Muscle of leg (tissue), 3 donors: ENCODE measurements at regions not wholly inside any gene's neighbourhood (a gene's known extent, or its start where the extent isn't known, plus 50 kb on each side); places are given as distances from the start of the nearest gene placed in this dataset.
A peak's percentile ranks its signal among the peaks of the same experiment; 100 is the strongest.

ENCODE experiments used
- DNase-seq: peaks from one replicate; pipeline ENCODE4 v3.0.0; 2013
- H3K27ac ChIP-seq: one replicate; pipeline ENCODE4 v1.5.1; 2013; ENCODE audit warnings: mild to moderate bottlenecking, low read length, control low read depth
- H3K27me3 ChIP-seq: one replicate; pipeline ENCODE4 v1.6.1; 2013; ENCODE audit warnings: low read length; ENCODE audit not compliant: control insufficient read depth, insufficient read depth
- H3K36me3 ChIP-seq: one replicate; pipeline ENCODE4 v1.6.1; 2013; ENCODE audit warnings: low read length; ENCODE audit not compliant: control insufficient read depth, insufficient read depth
- H3K4me1 ChIP-seq: one replicate; pipeline ENCODE4 v1.6.1; 2013; ENCODE audit warnings: low read length; ENCODE audit not compliant: control insufficient read depth, insufficient read depth
- H3K4me3 ChIP-seq: one replicate; pipeline ENCODE4 v1.5.1; 2013; ENCODE audit warnings: low read length, control low read depth
- H3K9me3 ChIP-seq: replicated peaks from 2 replicates; pipeline ENCODE4 v1.6.1; 2013; ENCODE audit warnings: low read depth, low read length; ENCODE audit not compliant: control insufficient read depth
- WGBS: methylation state at CpG from one replicate; pipeline ENCODE4 v1.1.5; 2013; ENCODE audit warnings: missing lambda C conversion rate; ENCODE audit not compliant: insufficient coverage; 5-methylcytosine and 5-hydroxymethylcytosine counted together

GRCh38 chr2:204428675-204429074, 116.6 kb upstream of the PARD3B start:
- Histone ChIP-seq H3K36me3 (no peaks in the 10 kb centered on the region), H3K4me3 (no peak overlapping the region), H3K4me1 (no peaks in the 10 kb centered on the region), H3K27ac (no peak overlapping the region), H3K9me3 (peaks cover 12% of the 10 kb centered on the region), H3K27me3 (no peaks in the 10 kb centered on the region)
- no peak for DNase-seq

GRCh38 chr2:204431529-204431928, 113.7 kb upstream of the PARD3B start:
- WGBS = no CpG with 5 or more reads among the region's 1 CpG
- no peak overlapping the region for H3K27ac ChIP-seq
- DNase-seq = no peak

GRCh38 chr2:204432196-204432595, 113.1 kb upstream of the PARD3B start:
- no peaks in the 10 kb centered on the region for H3K36me3 ChIP-seq
- H3K27ac ChIP-seq = no peak overlapping the region
- DNase-seq = no peak
- WGBS = 83% methylated on average over 1 of the region's 6 CpGs
- no peak overlapping the region for H3K4me3 ChIP-seq
- peaks cover 12% of the 10 kb centered on the region for H3K9me3 ChIP-seq
- no peaks in the 10 kb centered on the region for H3K4me1 ChIP-seq
- H3K27me3 ChIP-seq = no peaks in the 10 kb centered on the region

More at GRCh38 chr2:204431529-204431928, 113.7 kb upstream of the PARD3B start:
- Histone ChIP-seq H3K36me3 (no peaks in the 10 kb centered on the region), H3K4me1 (no peaks in the 10 kb centered on the region), H3K27me3 (no peaks in the 10 kb centered on the region), H3K9me3 (peaks cover 12% of the 10 kb centered on the region), H3K4me3 (no peak overlapping the region)

GRCh38 chr2:204434660-204435462, 110.4 kb upstream of the PARD3B start:
- Histone ChIP-seq H3K4me1 (no peaks in the 10 kb centered on the region), H3K27me3 (no peaks in the 10 kb centered on the region), H3K4me3 (no peak overlapping the region), H3K9me3 (peaks cover 12% of the 10 kb centered on the region), H3K36me3 (no peaks in the 10 kb centered on the region), H3K27ac (no peak overlapping the region)
- DNase-seq = no peak
- 17% methylated on average over 1 of the region's 3 CpGs for WGBS

GRCh38 chr2:204436230-204436629, 109.0 kb upstream of the PARD3B start:
- no CpG with 5 or more reads among the region's 1 CpG for WGBS
- Histone ChIP-seq H3K4me1 (no peaks in the 10 kb centered on the region), H3K4me3 (no peak overlapping the region), H3K27ac (no peak overlapping the region), H3K36me3 (no peaks in the 10 kb centered on the region), H3K27me3 (no peaks in the 10 kb centered on the region), H3K9me3 (peaks cover 15% of the 10 kb centered on the region)
- DNase-seq = peak; percentile 33

GRCh38 chr2:204437408-204437807, 107.9 kb upstream of the PARD3B start:
- Histone ChIP-seq H3K4me3 (no peak overlapping the region), H3K9me3 (peaks cover 10% of the 10 kb centered on the region), H3K27ac (no peak overlapping the region), H3K36me3 (no peaks in the 10 kb centered on the region), H3K4me1 (no peaks in the 10 kb centered on the region), H3K27me3 (no peaks in the 10 kb centered on the region)
- WGBS = no CpG with 5 or more reads among the region's 5 CpGs
- DNase-seq = no peak

GRCh38 chr2:204437815-204438756, 107.2 kb upstream of the PARD3B start:
- H3K4me1 ChIP-seq = no peaks in the 10 kb centered on the region
- no peak overlapping the region for H3K4me3 ChIP-seq
- H3K27me3 ChIP-seq = no peaks in the 10 kb centered on the region
- no peak overlapping the region for H3K27ac ChIP-seq
- no peaks in the 10 kb centered on the region for H3K36me3 ChIP-seq
- WGBS = 86% methylated on average over 17 of the region's 18 CpGs
- DNase-seq = no peak
- peaks cover 5% of the 10 kb centered on the region for H3K9me3 ChIP-seq

GRCh38 chr2:204441316-204441715, 104.0 kb upstream of the PARD3B start:
- Histone ChIP-seq H3K4me3 (no peak overlapping the region), H3K27me3 (no peaks in the 10 kb centered on the region), H3K36me3 (no peaks in the 10 kb centered on the region), H3K9me3 (peaks cover 4% of the 10 kb centered on the region), H3K4me1 (no peaks in the 10 kb centered on the region), H3K27ac (no peak overlapping the region)
- DNase-seq = no peak

- WGBS = no CpG with 5 or more reads among the region's 3 CpGs
- Histone ChIP-seq H3K27me3 (no peaks in the 10 kb centered on the region), H3K27ac (no peak overlapping the region), H3K4me1 (no peaks in the 10 kb centered on the region), H3K36me3 (no peaks in the 10 kb centered on the region), H3K4me3 (no peak overlapping the region), H3K9me3 (peaks cover 4% of the 10 kb centered on the region)
- DNase-seq = no peak
Measured at GRCh38 chr2:204445149-204445548, 100.1 kb upstream of the PARD3B start.

- no peak for DNase-seq
- Histone ChIP-seq H3K4me1 (peaks cover 6% of the 10 kb centered on the region), H3K36me3 (no peaks in the 10 kb centered on the region), H3K4me3 (no peak overlapping the region), H3K27me3 (no peaks in the 10 kb centered on the region), H3K27ac (no peak overlapping the region), H3K9me3 (no peaks in the 10 kb centered on the region)
- no CpG with 5 or more reads among the region's 2 CpGs for WGBS
Measured at GRCh38 chr2:204447722-204448121, 97.6 kb upstream of the PARD3B start.
